HL-60 (cell line): ENCODE measurements at regions not wholly inside any gene's neighbourhood (a gene's known extent, or its start where the extent isn't known, plus 50 kb on each side); places are given as distances from the start of the nearest gene placed in this dataset.
"Not testable (repeated sequence)": the region's sequence is repeated elsewhere in the genome, so short reads cannot be mapped to it uniquely, and the experiment has no call there.

Experiments
- DNase-seq, 2 experiments: peaks; one replicate each; pipeline ENCODE4 v3.0.0-alpha.2; 2010 to 2020; ENCODE audit warnings: low read depth in 1 of 2, low spot score in 1 of 2
- H3K27ac ChIP-seq: fragments of 250-450 bp; sonication (Bioruptor Pico); replicated peaks from 2 replicates; pipeline ENCODE4 v1.5.1; 2020; ENCODE audit warnings: mild to moderate bottlenecking, moderate library complexity
- H3K27me3 ChIP-seq: fragments of 250-450 bp; sonication (Bioruptor Pico); 2 replicates; pipeline ENCODE4 v1.5.1; 2021; ENCODE audit warnings: mild to moderate bottlenecking, moderate library complexity; ENCODE audit not compliant: insufficient read depth, poor library complexity, severe bottlenecking
- H3K4me3 ChIP-seq: replicated peaks from 2 replicates; pipeline ENCODE4 v1.5.1; 2011; ENCODE audit warnings: mild to moderate bottlenecking, control low read depth, low read length; ENCODE audit not compliant: insufficient read depth
- GABPA ChIP-seq: IDR thresholded peaks from 2 replicates; pipeline ENCODE4 v1.6.1; 2012; ENCODE audit warnings: low read depth
- POLR2AphosphoS5 ChIP-seq: IDR thresholded peaks from 2 replicates; pipeline ENCODE4 v1.6.1; 2012; ENCODE audit warnings: low read depth
- SPI1 ChIP-seq: IDR thresholded peaks from 2 replicates; pipeline ENCODE4 v1.6.1; 2012; ENCODE audit warnings: low read depth, mild to moderate bottlenecking, borderline replicate concordance
- TF ChIP-seq, protein P1 (sequence below): IDR thresholded peaks from one replicate; pipeline ENCODE4 v1.5.1; 2011; ENCODE audit warnings: low read length, control low read depth, inconsistent platforms; ENCODE audit not compliant: insufficient read depth
- TF ChIP-seq, protein P2 (sequence below): IDR thresholded peaks from 2 replicates; pipeline ENCODE4 v1.6.1; 2012; ENCODE audit warnings: low read depth; ENCODE audit not compliant: insufficient replicate concordance

DNA sequence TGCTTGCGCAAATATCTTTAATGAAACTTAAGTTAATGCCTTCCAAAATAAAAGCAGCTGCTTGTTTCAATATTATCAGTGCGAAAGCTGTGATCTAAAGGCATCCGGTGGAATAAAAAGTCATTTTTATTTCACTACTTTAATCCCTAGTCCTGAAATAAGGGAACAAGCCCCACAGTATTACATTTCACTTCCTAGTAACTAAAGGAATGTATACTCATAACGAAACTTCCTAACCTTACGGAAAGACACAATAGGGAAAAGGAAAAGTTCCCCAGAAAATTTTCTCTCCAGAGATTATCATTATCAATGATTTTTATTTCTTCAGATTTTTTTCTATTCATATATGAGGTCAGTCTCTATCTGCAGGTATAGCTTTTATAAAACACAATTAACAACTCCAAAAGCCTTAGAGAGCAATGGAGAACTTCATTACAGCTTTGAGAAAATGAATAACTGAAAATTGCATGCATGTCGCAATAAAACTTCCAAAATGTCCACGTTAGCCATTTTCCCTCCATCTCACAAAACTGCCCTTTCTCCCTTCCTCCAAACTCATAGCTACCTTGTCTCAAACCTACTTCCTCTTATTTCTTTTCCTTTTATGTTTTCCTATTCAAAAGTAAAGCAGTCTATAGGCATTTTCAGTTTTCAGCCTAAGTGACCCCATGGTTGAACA is 154.3 kb upstream of the MED13 start:
- no peak for DNase-seq
- Histone ChIP-seq H3K4me3 (no peak overlapping the region), H3K27me3 (no peaks in the 10 kb centered on the region), H3K27ac (no peak overlapping the region)
- TF ChIP-seq POLR2AphosphoS5 (no peak), SPI1 (peak; percentile 12; the same call in 1 of the 2 replicates)
- TF ChIP-seq, protein P1, sequence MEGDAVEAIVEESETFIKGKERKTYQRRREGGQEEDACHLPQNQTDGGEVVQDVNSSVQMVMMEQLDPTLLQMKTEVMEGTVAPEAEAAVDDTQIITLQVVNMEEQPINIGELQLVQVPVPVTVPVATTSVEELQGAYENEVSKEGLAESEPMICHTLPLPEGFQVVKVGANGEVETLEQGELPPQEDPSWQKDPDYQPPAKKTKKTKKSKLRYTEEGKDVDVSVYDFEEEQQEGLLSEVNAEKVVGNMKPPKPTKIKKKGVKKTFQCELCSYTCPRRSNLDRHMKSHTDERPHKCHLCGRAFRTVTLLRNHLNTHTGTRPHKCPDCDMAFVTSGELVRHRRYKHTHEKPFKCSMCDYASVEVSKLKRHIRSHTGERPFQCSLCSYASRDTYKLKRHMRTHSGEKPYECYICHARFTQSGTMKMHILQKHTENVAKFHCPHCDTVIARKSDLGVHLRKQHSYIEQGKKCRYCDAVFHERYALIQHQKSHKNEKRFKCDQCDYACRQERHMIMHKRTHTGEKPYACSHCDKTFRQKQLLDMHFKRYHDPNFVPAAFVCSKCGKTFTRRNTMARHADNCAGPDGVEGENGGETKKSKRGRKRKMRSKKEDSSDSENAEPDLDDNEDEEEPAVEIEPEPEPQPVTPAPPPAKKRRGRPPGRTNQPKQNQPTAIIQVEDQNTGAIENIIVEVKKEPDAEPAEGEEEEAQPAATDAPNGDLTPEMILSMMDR, result no peak

DNA sequence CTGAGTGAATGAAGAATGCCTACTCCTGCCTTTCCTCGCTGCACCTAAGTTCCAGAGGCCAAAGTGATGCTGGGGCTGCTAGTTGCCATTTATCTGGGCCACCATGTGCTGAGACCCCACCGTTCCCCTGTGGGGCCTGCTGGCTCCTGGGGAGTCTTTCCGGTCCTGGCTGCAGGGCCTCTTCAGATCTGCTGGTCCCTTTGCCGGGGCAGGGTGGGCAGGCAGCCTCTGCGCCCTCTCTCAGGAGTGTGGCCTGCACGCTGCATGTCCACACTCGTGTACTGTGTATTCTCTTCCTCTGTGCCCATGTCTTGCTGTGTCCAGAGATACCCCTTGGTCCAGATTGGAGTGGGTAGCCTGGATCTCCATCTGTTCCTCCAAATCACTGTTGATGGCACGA is 151.8 kb upstream of the MED13 start:
- Histone ChIP-seq H3K27ac (no peak overlapping the region), H3K4me3 (no peak overlapping the region), H3K27me3 (no peaks in the 10 kb centered on the region)
- DNase-seq, result no peak
- TF ChIP-seq GABPA (no peak), SPI1 (no peak), POLR2AphosphoS5 (no peak)
- TF ChIP-seq, protein P2, sequence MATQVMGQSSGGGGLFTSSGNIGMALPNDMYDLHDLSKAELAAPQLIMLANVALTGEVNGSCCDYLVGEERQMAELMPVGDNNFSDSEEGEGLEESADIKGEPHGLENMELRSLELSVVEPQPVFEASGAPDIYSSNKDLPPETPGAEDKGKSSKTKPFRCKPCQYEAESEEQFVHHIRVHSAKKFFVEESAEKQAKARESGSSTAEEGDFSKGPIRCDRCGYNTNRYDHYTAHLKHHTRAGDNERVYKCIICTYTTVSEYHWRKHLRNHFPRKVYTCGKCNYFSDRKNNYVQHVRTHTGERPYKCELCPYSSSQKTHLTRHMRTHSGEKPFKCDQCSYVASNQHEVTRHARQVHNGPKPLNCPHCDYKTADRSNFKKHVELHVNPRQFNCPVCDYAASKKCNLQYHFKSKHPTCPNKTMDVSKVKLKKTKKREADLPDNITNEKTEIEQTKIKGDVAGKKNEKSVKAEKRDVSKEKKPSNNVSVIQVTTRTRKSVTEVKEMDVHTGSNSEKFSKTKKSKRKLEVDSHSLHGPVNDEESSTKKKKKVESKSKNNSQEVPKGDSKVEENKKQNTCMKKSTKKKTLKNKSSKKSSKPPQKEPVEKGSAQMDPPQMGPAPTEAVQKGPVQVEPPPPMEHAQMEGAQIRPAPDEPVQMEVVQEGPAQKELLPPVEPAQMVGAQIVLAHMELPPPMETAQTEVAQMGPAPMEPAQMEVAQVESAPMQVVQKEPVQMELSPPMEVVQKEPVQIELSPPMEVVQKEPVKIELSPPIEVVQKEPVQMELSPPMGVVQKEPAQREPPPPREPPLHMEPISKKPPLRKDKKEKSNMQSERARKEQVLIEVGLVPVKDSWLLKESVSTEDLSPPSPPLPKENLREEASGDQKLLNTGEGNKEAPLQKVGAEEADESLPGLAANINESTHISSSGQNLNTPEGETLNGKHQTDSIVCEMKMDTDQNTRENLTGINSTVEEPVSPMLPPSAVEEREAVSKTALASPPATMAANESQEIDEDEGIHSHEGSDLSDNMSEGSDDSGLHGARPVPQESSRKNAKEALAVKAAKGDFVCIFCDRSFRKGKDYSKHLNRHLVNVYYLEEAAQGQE, result no peak
- TF ChIP-seq, protein P1, result no peak

DNA sequence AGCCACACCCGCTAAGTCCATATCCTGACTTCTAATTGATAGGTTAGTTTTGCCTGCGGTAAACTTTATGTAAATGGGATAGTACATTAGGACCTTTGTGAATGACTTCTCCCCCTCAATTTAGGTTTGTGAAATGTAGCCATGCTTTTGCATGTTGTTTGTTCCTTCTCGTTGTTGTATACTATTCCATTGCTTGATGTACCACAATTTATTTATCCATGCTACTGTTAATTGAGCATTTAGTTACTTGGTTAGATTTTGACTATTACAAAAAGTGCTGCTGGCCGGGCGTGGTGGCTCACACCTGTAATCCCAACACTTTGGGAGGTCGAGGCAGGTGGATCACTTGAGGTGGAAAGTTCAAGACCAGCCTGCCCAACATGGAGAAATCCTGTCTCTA is 150.8 kb upstream of the MED13 start:
- not testable (repeated sequence) for H3K27ac ChIP-seq, H3K27me3 ChIP-seq, H3K4me3 ChIP-seq, DNase-seq

DNA sequence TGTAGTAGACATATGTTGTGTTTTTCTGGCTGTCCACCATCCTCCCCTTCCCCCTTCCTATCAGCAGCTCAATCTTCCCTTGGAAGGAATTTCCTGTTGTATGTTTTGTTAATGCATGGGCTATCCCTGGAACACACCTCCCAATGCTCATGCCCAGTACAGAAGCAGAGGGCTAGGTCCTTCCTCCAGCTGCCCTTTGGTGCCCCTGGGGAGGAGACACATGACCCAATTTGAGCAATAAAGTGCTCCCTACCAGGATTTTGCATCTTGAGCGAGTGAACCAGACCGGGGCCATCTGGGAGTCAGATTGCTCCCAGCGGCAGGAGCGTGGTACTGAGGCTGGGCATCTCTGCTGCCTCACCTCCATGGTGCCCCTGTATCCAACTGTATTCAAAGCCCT is 141.5 kb upstream of the MED13 start:
- Histone ChIP-seq H3K27ac (no peak overlapping the region), H3K4me3 (no peak overlapping the region), H3K27me3 (no peaks in the 10 kb centered on the region)
- TF ChIP-seq SPI1, result no peak
- TF ChIP-seq, protein P1, result no peak
- TF ChIP-seq POLR2AphosphoS5, result no peak
- TF ChIP-seq, protein P2, result no peak
- TF ChIP-seq GABPA, result no peak
- no peak for DNase-seq

DNA sequence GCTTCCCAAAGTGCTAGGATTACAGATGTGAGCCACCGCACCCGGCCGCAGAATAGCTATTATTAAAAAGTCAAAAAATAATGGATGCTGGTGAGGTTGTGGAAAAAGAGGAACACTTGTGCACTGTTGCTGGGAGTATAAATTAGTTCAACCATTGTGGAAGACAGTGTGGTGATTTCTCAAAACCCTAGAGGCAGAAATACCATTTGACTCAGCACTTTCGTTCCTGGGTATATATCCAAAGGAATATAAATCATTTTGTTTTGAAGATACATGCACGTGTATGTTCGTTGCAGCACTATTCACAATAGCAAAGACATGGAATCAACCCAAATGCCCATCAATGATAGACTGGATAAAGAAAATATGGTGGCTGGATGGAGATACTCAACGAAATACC is 132.1 kb upstream of the MED13 start:
- H3K27me3 ChIP-seq, H3K4me3 ChIP-seq, DNase-seq, H3K27ac ChIP-seq: not testable (repeated sequence)

DNA sequence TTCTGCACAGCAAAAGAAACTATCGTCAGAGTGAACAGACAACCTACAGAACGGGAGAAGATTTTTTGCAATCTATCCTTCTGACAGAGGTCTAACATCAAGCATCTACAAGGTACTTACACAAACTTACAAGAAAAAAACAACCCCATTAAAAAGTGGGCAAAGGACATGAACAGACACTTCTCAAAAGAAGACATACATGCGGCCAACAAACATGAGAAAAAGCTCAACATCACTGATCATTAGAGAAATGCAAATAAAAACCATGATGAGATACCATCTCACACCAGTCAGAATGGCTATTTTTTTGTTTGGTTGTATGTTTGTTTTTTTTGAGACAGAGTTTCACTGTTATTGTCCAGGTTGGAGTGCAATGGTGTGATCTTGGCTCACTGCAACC is 131.5 kb upstream of the MED13 start:
- not testable (repeated sequence) for H3K27ac ChIP-seq, DNase-seq, H3K4me3 ChIP-seq, H3K27me3 ChIP-seq
